ENCODE measurements at regions not wholly inside any gene's neighbourhood (a gene's known extent, or its start where the extent isn't known, plus 50 kb on each side); places are given as distances from the start of the nearest gene placed in this dataset.

GRCh38 chr2:7658486-7658885 lies 741.3 kb downstream of the RNF144A start:
- no peak overlapping the region for H3K27ac ChIP-seq
- TF ChIP-seq CTCF (IDR thresholded peaks at IDR 0.05) (peak; percentile 6), EZH2 (IDR thresholded peaks at IDR 0.05) (no peak)
- H3K4me1 ChIP-seq = no peaks in the 10 kb centered on the region
- DNase-seq (ENCODE audit: low spot score) = no peak
- H3K36me3 ChIP-seq = no peaks in the 10 kb centered on the region
- H3K9me3 ChIP-seq (ENCODE audit: low read depth) = no peaks in the 10 kb centered on the region
- H3F3A ChIP-seq (ENCODE audit: low read depth) = no peaks in the 10 kb centered on the region
- H3K27me3 ChIP-seq = no peaks in the 10 kb centered on the region
- Mint-ChIP-seq H3K27ac (no peak overlapping the region), H3K4me1 (peaks cover 4% of the 10 kb centered on the region), H3K36me3 (peaks cover 2% of the 10 kb centered on the region), H3K27me3 (ENCODE audit: insufficient read depth, low read depth) (no peaks in the 10 kb centered on the region), H3K4me3 (no peak overlapping the region), H3K9me3 (peaks cover 22% of the 10 kb centered on the region)
- H3K9ac ChIP-seq = no peak overlapping the region
- no peak overlapping the region for H2AFZ ChIP-seq (replicated peaks)
- no peaks in the 10 kb centered on the region for H3K79me2 ChIP-seq (ENCODE audit: low read depth)
- no peaks in the 10 kb centered on the region for H4K20me1 ChIP-seq (ENCODE audit: low read depth)
- no peak overlapping the region for H3K4me3 ChIP-seq
- no peak overlapping the region for H3K4me2 ChIP-seq

- H3K4me2 ChIP-seq = no peak overlapping the region
- H3K4me1 ChIP-seq = no peaks in the 10 kb centered on the region
- no peak overlapping the region for H3K27ac ChIP-seq
- no peak overlapping the region for H2AFZ ChIP-seq (replicated peaks)
- no peaks in the 10 kb centered on the region for H3K9me3 ChIP-seq (ENCODE audit: low read depth)
- H3K79me2 ChIP-seq (ENCODE audit: low read depth) = no peaks in the 10 kb centered on the region
- H3K4me3 Mint-ChIP-seq = no peak overlapping the region
- no peaks in the 10 kb centered on the region for H3K36me3 ChIP-seq
- H4K20me1 ChIP-seq (ENCODE audit: low read depth) = no peaks in the 10 kb centered on the region
- no peaks in the 10 kb centered on the region for H3K27me3 ChIP-seq
- no peak overlapping the region for H3K9ac ChIP-seq
- no peaks in the 10 kb centered on the region for H3F3A ChIP-seq (ENCODE audit: low read depth)
- no peak for TF ChIP-seq CTCF (IDR thresholded peaks at IDR 0.05)
- TF ChIP-seq EZH2 (IDR thresholded peaks at IDR 0.05) = no peak
- no peak for TF ChIP-seq EZH2phosphoT487 (IDR thresholded peaks at IDR 0.05)
- peaks cover 4% of the 10 kb centered on the region for H3K4me1 Mint-ChIP-seq
- no peak for DNase-seq (ENCODE audit: low spot score)
- no peak overlapping the region for H3K4me3 ChIP-seq
- peaks cover 17% of the 10 kb centered on the region for H3K9me3 Mint-ChIP-seq
- no peak overlapping the region for H3K27ac Mint-ChIP-seq
- peaks cover 2% of the 10 kb centered on the region for H3K36me3 Mint-ChIP-seq
- H3K27me3 Mint-ChIP-seq (ENCODE audit: insufficient read depth, low read depth) = no peaks in the 10 kb centered on the region
Measured at GRCh38 chr2:7660816-7661215, 743.6 kb downstream of the RNF144A start.

GRCh38 chr2:7661502-7661901 lies 744.3 kb downstream of the RNF144A start:
- H3K36me3 ChIP-seq = no peaks in the 10 kb centered on the region
- Mint-ChIP-seq H3K9me3 (peaks cover 17% of the 10 kb centered on the region), H3K27me3 (ENCODE audit: insufficient read depth, low read depth) (no peaks in the 10 kb centered on the region), H3K36me3 (peaks cover 2% of the 10 kb centered on the region), H3K4me1 (peaks cover 5% of the 10 kb centered on the region), H3K27ac (no peak overlapping the region), H3K4me3 (no peak overlapping the region)
- no peak overlapping the region for H3K4me3 ChIP-seq
- no peak overlapping the region for H3K27ac ChIP-seq
- H4K20me1 ChIP-seq (ENCODE audit: low read depth) = no peaks in the 10 kb centered on the region
- no peak overlapping the region for H2AFZ ChIP-seq (replicated peaks)
- no peak for DNase-seq (ENCODE audit: low spot score)
- no peak overlapping the region for H3K4me2 ChIP-seq
- H3K9me3 ChIP-seq (ENCODE audit: low read depth) = no peaks in the 10 kb centered on the region
- H3K4me1 ChIP-seq = no peaks in the 10 kb centered on the region
- no peaks in the 10 kb centered on the region for H3K27me3 ChIP-seq
- H3F3A ChIP-seq (ENCODE audit: low read depth) = no peaks in the 10 kb centered on the region
- TF ChIP-seq EZH2phosphoT487 (IDR thresholded peaks at IDR 0.05) = no peak
- no peak for TF ChIP-seq CTCF (IDR thresholded peaks at IDR 0.05)
- no peak for TF ChIP-seq EZH2 (IDR thresholded peaks at IDR 0.05)
- no peak overlapping the region for H3K9ac ChIP-seq
- no peaks in the 10 kb centered on the region for H3K79me2 ChIP-seq (ENCODE audit: low read depth)

GRCh38 chr2:7665880-7666279 lies 748.7 kb downstream of the RNF144A start:
- no peaks in the 10 kb centered on the region for H3K4me1 ChIP-seq
- no peak overlapping the region for H3K9ac ChIP-seq
- no peaks in the 10 kb centered on the region for H4K20me1 ChIP-seq (ENCODE audit: low read depth)
- H3K27ac ChIP-seq = no peak overlapping the region
- H3K4me3 Mint-ChIP-seq = no peak overlapping the region
- peaks cover 2% of the 10 kb centered on the region for H3K9me3 Mint-ChIP-seq
- H3K27ac Mint-ChIP-seq = no peak overlapping the region
- no peaks in the 10 kb centered on the region for H3K27me3 ChIP-seq
- no peaks in the 10 kb centered on the region for H3K36me3 ChIP-seq
- H3K4me1 Mint-ChIP-seq = peaks cover 3% of the 10 kb centered on the region
- peaks cover 2% of the 10 kb centered on the region for H3K36me3 Mint-ChIP-seq
- no peak overlapping the region for H3K4me2 ChIP-seq
- no peak for DNase-seq (ENCODE audit: low spot score)
- H3F3A ChIP-seq (ENCODE audit: low read depth) = no peaks in the 10 kb centered on the region
- no peak overlapping the region for H3K4me3 ChIP-seq
- no peaks in the 10 kb centered on the region for H3K79me2 ChIP-seq (ENCODE audit: low read depth)
- TF ChIP-seq EZH2phosphoT487 (IDR thresholded peaks at IDR 0.05) (no peak), CTCF (IDR thresholded peaks at IDR 0.05) (no peak), EZH2 (IDR thresholded peaks at IDR 0.05) (no peak)
- H2AFZ ChIP-seq (replicated peaks) = no peak overlapping the region
- no peaks in the 10 kb centered on the region for H3K9me3 ChIP-seq (ENCODE audit: low read depth)
- no peaks in the 10 kb centered on the region for H3K27me3 Mint-ChIP-seq (ENCODE audit: insufficient read depth, low read depth)
